RCC 7860 (cell line): ENCODE measurements at regions not wholly inside any gene's neighbourhood (a gene's known extent, or its start where the extent isn't known, plus 50 kb on each side); places are given as distances from the start of the nearest gene placed in this dataset.

ENCODE experiments used
- DNase-seq: peaks from one replicate; pipeline ENCODE4 v3.0.0-alpha.2; 2015; ENCODE audit warnings: low spot score
- FAIRE-seq: peaks from 2 replicates; lab custom pipeline; 2012; peaks lifted over from hg19 to GRCh38; lab: Jason Lieb, UNC

DNA sequence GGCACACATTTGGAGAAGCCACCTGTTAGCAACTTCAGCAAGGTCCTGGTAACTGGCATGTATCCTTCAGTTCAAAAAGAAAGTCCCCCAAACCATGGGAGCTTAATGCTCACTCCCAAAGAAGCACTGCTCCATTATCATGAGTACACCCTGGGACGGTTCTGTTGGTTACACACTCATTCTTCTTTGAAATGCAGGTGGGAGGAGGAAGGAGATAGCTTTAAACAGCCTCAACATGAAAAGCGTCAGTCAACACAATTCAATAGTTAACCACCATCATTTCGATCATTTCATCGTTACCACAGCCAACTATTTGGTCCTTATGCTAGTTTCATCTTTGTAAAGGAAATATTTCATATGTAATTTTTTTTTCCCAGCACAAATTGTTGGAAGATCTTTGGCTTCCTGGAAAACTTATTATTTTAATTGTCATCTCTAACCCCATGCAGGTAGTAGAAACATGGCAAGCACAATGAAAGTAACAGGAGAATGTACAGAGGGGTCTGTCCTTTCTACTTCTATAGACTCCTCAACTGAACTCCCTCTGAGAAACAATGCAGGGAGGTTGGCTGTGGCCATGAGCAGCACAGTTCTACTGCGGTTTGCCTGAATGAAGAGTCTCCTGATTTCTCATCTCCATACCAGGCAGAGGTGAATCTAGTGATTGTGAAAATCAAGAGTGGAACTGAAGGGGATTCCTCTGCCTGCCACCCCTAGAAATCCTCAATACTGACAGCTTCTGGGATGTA lies 196.4 kb upstream of the FOXN3 start:
- DNase-seq = no peak
- FAIRE-seq = no peak

GRCh38 chr14:89609500-89610100 lies 192.6 kb upstream of the FOXN3 start:
- no peak for DNase-seq
- FAIRE-seq = no peak

- DNase-seq (no peak), FAIRE-seq (no peak)
Observed at GRCh38 chr14:89607453-89607852, 190.4 kb upstream of the FOXN3 start.

GRCh38 chr14:89603938-89604480 lies 187.0 kb upstream of the FOXN3 start:
- FAIRE-seq (no peak), DNase-seq (no peak)

DNA sequence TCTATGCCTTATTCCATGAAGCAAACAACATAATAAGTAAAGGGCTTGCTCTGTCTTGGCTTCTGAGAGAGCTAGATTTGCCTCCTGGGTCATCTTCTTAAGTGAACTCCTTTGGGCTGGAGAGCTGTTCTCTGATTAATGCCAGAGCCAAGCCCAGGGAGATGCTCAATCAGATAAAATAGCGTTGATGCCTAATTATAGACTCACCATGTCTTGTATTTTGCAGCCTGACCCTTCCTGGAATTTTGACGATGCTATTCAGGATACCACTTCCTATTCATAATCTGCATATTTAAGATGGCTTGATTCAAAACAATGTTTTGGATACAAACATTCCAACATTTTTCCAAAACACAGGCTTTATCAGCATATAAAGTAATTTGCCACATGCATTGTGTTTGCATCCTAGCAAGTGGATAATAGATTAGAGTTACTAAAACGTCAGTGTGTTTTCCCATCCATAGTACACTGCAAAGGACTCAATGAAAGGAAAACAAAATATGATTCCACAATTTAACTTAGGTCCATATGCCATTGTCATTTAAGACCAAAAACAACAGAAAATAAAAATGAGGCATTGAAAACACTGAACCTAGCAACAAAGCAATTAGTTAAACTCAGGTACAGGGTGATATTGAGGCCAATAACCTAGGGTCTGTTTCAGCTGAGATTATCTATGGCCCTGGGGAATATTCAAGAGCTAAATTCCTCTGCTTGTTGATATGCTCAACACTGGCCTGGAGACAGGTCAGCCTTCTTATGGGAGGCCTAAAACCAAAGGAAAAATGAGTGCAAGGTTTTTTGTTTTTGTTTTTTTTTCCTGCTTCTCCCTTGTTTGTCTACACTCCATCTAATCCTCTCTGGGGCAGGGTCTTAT lies 184.2 kb upstream of the FOXN3 start:
- no peak for FAIRE-seq

GRCh38 chr14:89600029-89600428 lies 183.0 kb upstream of the FOXN3 start:
- DNase-seq (no peak), FAIRE-seq (no peak)

More for the DNA sequence above, 184.2 kb upstream of the FOXN3 start:
- no peak for DNase-seq

DNA sequence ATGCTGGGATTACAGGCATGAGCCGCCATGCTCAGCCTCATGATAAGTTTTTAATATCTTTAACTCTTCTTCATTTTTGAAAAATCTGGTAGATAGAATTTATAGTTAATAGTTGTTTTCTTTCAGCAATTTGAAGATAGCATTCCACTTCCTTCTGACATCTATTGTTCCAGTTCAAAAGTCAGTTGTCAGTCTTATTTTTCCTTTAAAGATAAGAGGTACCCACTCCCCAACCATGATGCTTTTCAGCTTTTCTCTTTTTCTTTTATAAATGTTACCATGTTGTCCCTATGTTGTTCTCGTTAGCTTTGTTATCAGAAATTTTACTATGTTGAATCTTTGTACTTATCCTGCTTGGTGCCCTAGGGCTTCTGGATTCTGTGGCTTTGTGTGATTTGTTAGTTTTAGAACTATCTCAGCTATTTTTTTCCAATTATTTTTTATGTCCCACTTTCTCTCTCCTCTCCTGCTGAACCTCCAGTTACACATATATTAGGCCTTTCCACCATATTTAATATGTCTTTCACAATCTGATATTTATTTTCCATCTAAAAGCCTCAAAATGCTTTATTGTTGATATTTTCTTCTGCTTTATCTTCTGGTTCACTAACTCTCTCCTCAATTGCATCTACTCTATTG lies 181.6 kb upstream of the FOXN3 start:
- no peak for FAIRE-seq
- no peak for DNase-seq

DNA sequence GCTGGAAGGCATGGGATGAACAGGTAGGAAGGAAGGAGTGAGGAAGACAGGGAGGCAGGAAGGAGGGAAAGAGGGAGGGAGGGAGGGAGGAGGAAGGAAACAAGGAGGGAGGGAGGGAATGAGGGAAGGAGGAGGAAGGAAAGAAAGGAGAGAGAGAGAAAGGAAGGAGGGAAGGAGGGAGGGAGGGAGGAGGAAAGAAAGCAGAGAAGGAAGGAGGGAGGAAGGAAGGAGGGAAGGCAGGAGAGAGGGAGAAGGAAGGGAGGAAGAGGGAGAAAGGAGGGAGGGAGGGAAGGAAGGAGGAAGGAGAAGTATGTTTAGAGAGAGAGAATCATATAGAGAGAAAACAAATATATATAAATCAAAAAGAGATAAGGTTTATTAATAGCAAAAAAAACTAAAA lies 175.9 kb upstream of the FOXN3 start:
- DNase-seq (no peak), FAIRE-seq (no peak)

DNA sequence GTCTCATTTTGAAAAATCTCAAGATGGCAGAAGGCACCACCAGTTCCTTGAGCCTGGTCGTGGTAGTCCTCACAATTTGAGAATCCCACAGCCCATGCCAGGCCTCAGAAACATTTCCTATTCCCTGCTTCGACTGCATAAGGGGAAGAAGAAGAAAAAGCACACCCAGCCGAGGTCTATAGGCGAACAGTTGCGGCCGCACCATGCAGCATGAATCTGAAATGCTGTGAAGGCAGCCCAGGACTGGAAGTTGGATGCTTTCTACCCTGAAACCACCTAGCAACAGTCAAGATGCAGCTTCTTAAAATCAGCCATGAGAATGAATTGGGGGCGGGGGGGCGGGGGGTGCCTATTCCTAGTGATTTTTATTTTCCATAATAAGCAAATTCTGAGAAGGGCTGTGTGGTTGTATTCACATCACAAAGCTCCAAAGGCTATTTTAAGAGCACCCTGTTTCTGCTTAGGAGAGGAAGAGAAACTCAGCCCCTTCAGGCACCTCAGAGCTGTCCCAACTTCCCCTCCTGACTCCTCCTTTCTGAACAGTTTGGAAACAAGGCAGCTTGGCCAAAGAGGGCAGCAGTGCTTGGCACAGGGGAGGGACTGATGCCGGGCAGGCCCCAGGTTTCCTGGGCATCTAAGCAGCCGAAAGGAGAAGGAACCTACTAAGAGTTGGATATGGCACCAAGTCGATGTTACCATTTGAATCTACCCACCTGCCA lies 172.5 kb upstream of the FOXN3 start:
- FAIRE-seq (no peak), DNase-seq (no peak)

GRCh38 chr14:89588840-89589296 lies 171.8 kb upstream of the FOXN3 start:
- DNase-seq = no peak
- no peak for FAIRE-seq

GRCh38 chr14:89588016-89588415 lies 171.0 kb upstream of the FOXN3 start:
- DNase-seq = no peak

GRCh38 chr14:89587136-89587420 lies 170.0 kb upstream of the FOXN3 start:
- FAIRE-seq (no peak), DNase-seq (no peak)

More at GRCh38 chr14:89588016-89588415, 171.0 kb upstream of the FOXN3 start:
- FAIRE-seq = no peak

DNA sequence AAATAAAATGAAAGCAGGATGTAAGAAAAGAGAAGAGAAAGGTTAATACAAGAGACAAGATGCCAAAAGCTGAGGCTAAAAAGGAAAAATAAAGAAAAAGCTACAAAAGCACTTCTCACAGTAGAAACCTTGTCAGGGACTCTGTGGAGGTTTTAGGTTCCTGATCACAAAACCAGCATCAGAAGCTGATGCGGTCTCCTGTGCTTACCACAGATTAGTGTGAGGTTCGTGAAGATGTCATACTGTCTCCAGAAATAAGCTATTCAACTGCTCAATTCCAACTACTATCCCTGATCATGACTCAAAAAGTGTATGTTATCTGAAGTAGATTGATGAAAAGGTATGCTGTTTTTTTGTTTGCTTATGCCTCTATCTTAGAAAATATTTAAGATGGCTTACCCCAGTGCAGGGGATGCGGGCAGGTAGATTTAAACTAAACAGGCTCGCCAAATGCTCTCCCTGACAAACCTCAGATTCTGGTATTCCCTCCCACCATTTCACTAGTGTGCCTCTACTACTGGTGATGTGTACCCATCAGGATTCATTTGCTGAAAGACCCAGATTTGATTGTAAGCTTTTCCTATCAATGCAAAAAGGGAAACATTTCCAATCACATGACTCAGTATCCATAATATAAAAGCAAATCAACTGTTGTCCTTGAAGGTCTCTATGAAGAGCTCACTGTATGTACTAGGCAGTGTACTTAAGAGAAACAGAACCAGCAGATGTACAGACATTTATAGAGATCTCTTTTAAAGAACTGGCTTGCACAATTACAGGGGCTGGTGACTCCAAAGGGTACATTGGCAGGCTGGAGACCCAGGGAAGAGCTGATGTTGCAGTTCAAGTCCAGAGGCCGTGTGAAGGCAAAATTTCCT lies 169.5 kb upstream of the FOXN3 start:
- DNase-seq (no peak), FAIRE-seq (no peak)

- DNase-seq = no peak
- no peak for FAIRE-seq
Observed at GRCh38 chr14:89578156-89578555, 161.1 kb upstream of the FOXN3 start.

- DNase-seq (no peak), FAIRE-seq (no peak)
Observed at GRCh38 chr14:89576960-89577359, 159.9 kb upstream of the FOXN3 start.

DNA sequence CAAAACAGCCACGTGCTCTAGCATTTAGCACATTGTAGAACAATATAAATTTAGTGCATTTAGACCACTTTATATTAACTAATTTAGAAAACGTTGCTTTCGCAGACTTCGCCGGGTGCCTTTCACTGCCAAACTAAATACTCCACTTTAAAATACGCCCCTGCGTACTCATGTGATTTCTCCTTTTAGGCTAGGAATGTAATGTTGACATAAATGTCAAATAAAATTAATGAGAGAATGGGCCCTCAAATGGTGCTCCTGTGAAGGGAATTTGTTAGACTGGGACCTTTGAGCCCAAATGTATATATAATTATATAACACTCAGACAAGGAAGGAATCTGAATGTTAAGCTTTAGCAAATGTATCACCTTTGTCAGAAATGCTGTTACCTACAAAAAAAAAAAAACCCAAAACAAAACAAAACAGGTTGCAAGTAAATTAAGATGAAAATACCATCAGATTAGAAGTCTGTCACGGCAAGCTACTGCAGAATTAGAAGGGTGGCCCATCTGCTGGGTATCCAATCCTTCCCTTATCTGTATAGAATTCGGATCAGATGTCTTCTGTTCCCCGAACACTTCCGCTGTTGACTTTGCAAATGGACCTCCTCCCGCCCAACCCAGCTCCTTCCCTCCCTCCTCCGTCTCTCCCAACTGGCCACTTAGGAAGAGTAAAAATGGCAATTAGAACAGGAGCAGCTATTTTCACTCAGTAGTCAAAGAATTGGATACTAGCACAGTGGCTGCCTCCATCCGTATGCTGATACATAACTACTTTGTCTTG lies 159.3 kb upstream of the FOXN3 start:
- FAIRE-seq (no peak), DNase-seq (no peak)

DNA sequence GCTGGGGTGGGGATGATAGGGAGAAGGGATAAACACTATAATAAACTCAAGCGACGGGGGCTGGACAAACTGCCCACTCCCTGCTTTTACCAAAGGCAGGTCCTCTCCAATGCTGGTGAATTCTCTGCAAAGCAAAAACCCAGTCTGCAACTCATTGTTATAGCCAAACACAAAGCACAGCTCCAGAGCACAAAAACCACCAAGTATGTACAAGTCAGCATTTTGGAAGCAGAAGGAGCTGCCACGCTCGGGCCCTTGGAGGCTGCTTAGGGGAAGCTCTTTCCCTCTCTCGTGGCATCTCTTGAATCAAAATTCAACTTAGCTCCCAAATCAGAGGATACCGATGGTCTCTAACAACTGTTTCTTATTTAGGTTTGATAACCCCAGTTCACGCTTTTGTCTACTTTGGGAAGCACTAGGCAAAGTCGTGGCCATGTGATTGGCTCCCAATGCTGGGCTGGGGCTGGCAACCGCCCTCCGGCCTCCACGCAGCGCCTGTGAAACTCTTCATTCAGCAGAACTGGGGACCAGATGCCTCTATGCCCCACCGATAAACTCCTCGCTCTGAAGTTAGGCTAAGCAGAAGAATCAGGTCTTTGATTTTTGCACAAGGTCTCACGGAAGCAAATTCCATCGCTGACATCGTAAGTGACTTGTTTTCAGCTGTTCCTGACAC lies 158.5 kb upstream of the FOXN3 start:
- FAIRE-seq (no peak), DNase-seq (no peak)

- DNase-seq (no peak), FAIRE-seq (no peak)
Observed at GRCh38 chr14:89574420-89574819, 157.4 kb upstream of the FOXN3 start.
